T follicular helper cell (primary cell): ENCODE measurements at regions not wholly inside any gene's neighbourhood (a gene's known extent, or its start where the extent isn't known, plus 50 kb on each side); places are given as distances from the start of the nearest gene placed in this dataset.

Experiments used
- DNase-seq: peaks from one replicate; pipeline ENCODE4 v3.0.0-alpha.2; 2020; ENCODE audit warnings: low read depth

DNA sequence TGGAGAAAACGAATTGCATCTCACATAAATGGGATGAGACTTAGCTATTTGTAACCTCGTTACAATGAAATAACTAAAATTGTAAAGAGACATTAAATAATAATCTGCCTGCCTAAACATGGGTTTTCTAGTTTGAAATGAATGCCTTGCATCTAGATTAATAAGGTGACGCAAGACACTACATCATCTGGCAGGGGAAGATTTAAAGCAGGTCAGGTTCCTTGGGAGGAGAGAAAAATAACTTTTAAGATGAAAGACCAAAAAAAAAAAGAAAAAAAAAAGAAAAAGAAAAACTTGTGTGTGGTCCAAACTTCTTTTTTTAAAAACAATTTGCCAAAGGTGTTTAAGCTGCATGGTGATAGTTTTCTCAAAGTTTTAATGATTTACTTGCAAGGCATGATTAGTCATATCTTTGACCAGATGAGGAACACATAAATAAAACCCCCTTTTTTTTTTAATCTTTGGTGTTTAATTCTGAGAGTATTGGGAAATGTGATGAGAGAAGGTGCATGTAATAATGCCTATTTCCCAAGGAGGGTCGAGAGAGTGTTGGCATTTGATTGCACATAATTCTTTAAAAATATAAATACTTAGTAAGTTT, 122.9 kb upstream of the ADAMTSL1 start:
- DNase-seq, result no peak

- no peak for DNase-seq
These were observed 121.2 kb upstream of the ADAMTSL1 start for GRCh38 chr9:18352711-18353110.

GRCh38 chr9:18353473-18353872, 120.5 kb upstream of the ADAMTSL1 start:
- no peak for DNase-seq

GRCh38 chr9:18357321-18357720, 116.6 kb upstream of the ADAMTSL1 start:
- DNase-seq, result no peak

GRCh38 chr9:18358325-18358724, 115.6 kb upstream of the ADAMTSL1 start:
- no peak for DNase-seq

- DNase-seq, result no peak
These were observed 114.6 kb upstream of the ADAMTSL1 start for GRCh38 chr9:18359335-18359734.

- no peak for DNase-seq
These were observed 113.9 kb upstream of the ADAMTSL1 start for GRCh38 chr9:18360005-18360404.

DNA sequence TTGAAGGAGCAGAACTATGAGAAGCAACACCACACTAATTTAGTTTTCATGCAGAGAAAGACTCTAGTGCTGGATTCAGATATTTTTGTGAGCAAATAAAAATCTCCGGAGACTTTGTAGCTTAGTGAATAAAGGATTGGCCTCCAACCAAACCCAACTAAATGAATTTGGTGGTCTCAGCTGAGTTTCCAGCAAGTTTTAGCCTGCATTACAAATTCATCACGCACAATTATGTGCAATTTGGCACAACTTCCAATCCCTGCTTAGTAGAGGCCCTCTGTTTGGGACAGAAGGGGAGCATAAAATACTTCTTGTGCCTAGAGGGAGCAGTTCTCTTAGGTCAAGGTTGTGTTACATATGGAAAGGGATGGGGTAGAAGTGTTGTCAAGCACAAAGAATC, 112.3 kb upstream of the ADAMTSL1 start:
- DNase-seq, result no peak

- DNase-seq, result no peak
These were observed 111.8 kb upstream of the ADAMTSL1 start for GRCh38 chr9:18362166-18362565.

GRCh38 chr9:18362901-18363685, 110.9 kb upstream of the ADAMTSL1 start:
- no peak for DNase-seq

DNA sequence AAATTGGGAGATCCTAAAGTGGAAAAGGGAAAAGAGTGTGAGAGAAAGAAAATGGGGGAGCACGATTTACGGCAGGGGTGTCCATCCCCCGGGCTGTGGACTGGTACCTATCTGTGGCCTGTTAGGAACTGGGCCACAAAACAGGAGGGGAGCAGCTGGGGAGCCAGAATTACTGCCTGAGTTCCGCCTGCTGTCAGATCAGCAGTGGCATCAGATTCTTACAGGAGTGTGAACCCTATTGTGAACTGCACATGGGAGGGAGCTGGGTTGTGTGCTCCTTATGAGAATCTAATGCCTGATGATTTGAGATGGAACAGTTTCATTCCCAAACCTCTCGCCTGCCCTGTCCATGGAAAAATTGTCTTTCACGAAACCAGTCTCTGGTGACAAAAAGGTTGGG, 108.3 kb upstream of the ADAMTSL1 start:
- DNase-seq, result no peak

- DNase-seq, result no peak
These were observed 107.8 kb upstream of the ADAMTSL1 start for GRCh38 chr9:18366184-18366583.

DNA sequence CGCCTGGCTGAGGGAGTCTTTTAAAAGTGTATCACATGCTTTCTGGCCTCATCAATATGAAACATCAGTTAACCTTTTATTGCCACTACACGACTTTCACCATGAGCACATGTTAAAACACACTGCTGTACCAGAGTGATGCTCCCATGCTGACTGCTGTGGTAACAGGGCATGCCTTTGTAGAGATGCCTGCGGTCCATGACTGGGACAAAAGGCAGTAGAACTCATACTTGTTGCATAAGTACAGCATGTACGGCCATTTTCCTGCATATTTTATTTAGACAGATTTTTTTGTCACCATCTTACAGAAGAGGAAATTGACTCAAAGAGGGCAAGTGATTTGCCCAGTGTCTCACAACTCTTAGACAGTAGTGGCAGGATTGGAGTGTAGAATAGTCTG, 105.7 kb upstream of the ADAMTSL1 start:
- no peak for DNase-seq

GRCh38 chr9:18371141-18371540, 102.8 kb upstream of the ADAMTSL1 start:
- no peak for DNase-seq

DNA sequence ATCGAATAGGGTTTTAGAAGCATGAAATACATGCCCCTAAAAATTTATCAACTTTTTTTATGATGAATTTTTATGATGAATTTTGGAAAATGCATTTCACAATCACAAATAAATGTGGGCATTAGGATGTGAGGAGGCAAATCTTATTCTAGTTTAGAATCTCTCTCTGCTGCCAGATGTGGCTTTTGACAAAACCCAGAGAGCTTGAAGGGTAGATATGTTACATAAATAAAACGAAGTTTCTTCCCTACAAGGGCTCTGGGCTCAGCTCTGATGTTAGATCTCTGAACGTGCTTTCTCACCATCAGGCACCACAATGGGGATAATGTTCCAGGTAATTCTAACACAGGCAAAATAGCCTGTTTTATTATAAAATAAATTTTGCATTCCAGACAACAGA, 102.3 kb upstream of the ADAMTSL1 start:
- no peak for DNase-seq

DNA sequence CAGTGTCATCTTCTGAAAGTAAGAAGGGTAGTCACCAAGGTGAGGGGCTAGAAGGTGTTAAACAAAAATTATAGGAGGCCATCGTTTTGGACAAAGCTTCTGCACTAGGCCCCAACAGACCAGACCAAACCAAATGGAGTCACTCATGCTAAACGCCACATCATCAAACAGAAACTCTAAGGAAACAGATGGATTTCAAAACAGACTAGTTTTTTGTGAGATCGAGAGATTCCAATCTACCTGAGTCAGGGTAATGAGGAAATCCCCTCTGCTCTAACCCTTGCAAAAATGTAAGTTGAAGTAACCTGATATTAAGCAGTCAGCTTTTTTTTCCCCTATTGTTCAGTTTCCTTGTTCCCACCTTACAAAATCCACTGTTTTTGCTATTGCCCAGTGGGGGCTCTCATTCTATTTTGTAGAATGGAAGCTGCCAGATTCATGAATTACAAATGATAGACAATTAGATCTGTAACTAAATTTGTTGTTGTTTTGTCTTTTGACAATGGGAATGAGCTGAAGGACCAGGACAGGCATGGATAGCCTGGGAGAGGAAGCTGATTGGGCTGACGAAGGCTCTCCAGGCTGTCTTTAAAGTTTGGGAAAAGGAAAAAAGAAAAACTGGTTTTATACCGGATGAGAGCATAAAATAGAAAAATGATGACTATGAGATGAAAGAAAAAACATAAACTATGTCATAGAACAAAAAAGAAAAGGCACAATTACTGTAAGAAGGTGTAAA, 94.7 kb upstream of the ADAMTSL1 start:
- no peak for DNase-seq

GRCh38 chr9:18382243-18382642, 91.7 kb upstream of the ADAMTSL1 start:
- no peak for DNase-seq

GRCh38 chr9:18384066-18384465, 89.9 kb upstream of the ADAMTSL1 start:
- no peak for DNase-seq

GRCh38 chr9:18385696-18386490, 88.1 kb upstream of the ADAMTSL1 start:
- DNase-seq, result no peak

DNA sequence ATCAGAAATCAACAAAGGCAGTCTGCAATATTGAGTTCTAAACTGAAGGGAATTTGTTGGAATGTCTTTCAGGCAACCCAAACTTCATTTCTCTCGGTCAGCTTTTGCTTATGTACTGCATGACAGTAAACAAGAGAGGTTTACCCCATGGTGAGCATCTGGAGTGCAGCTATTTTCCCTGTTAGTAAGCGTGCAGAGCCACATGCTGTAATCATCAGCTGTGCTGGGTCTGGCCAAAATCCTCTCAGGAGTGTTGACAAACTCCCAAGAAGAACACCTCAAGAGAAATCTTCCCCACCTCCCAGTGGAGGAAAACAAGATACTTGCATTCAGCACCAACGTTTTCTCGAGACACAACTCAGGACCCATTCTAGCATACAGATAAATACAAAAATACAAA, 83.6 kb upstream of the ADAMTSL1 start:
- no peak for DNase-seq

- DNase-seq, result no peak
These were observed 80.4 kb upstream of the ADAMTSL1 start for GRCh38 chr9:18393340-18394130.
